Neural progenitor cell (in vitro differentiated cells): ENCODE measurements at regions not wholly inside any gene's neighbourhood (a gene's known extent, or its start where the extent isn't known, plus 50 kb on each side); places are given as distances from the start of the nearest gene placed in this dataset.

Source experiments
- DNase-seq: peaks from one replicate; pipeline ENCODE4 v3.0.0-alpha.2; 2016; ENCODE audit warnings: low spot score
- H2AFZ ChIP-seq: fragments of 200-600 bp; sonication (generic); replicated peaks from 2 replicates; pipeline ENCODE4 v1.6.1; 2016; ENCODE audit warnings: antibody characterized with exemption
- H3F3A ChIP-seq: fragments of 200-600 bp; sonication (generic); 2 replicates; pipeline ENCODE4 v1.6.1; 2016; ENCODE audit warnings: antibody characterized with exemption, low read depth
- H3K27ac ChIP-seq: fragments of 200-600 bp; sonication (generic); 2 replicates; pipeline ENCODE4 v1.5.1; 2016; ENCODE audit warnings: mild to moderate bottlenecking
- H3K27me3 ChIP-seq: fragments of 200-600 bp; sonication (generic); 2 replicates; pipeline ENCODE4 v1.6.1; 2016; ENCODE audit warnings: mild to moderate bottlenecking, moderate library complexity
- H3K36me3 ChIP-seq: fragments of 200-600 bp; sonication (generic); 2 replicates; pipeline ENCODE4 v1.5.1; 2016
- H3K4me1 ChIP-seq: fragments of 200-600 bp; sonication (generic); 2 replicates; pipeline ENCODE4 v1.6.1; 2016; ENCODE audit warnings: mixed run types
- H3K4me2 ChIP-seq: fragments of 200-600 bp; sonication (generic); 2 replicates; pipeline ENCODE4 v1.6.1; 2016
- H3K4me3 ChIP-seq: fragments of 200-600 bp; sonication (generic); 2 replicates; pipeline ENCODE4 v1.5.1; 2016
- H3K79me2 ChIP-seq: fragments of 200-600 bp; sonication (generic); 2 replicates; pipeline ENCODE4 v1.6.1; 2016; ENCODE audit warnings: low read depth
- H3K9ac ChIP-seq: fragments of 200-600 bp; sonication (generic); 2 replicates; pipeline ENCODE4 v1.6.1; 2016
- H3K9me3 ChIP-seq: fragments of 200-600 bp; sonication (generic); 2 replicates; pipeline ENCODE4 v1.5.1; 2016; ENCODE audit warnings: low read depth
- H4K20me1 ChIP-seq: fragments of 200-600 bp; sonication (generic); 2 replicates; pipeline ENCODE4 v1.6.1; 2016; ENCODE audit warnings: low read depth
- H3K27ac Mint-ChIP-seq: 3 replicates; pipeline ENCODE4 v1.8.0; 2021; ENCODE audit warnings: mixed read lengths
- H3K27me3 Mint-ChIP-seq: 2 replicates; pipeline ENCODE4 v1.8.0; 2022; ENCODE audit warnings: low read depth, mild to moderate bottlenecking, inconsistent platforms, moderate library complexity, mixed read lengths; ENCODE audit not compliant: insufficient read depth
- H3K36me3 Mint-ChIP-seq: 3 replicates; pipeline ENCODE4 v1.8.0; 2021; ENCODE audit warnings: mixed read lengths
- H3K4me1 Mint-ChIP-seq: 3 replicates; pipeline ENCODE4 v1.8.0; 2021; ENCODE audit warnings: mixed read lengths
- H3K4me3 Mint-ChIP-seq: 3 replicates; pipeline ENCODE4 v1.8.0; 2021; ENCODE audit warnings: mild to moderate bottlenecking, moderate library complexity, mixed read lengths
- H3K9me3 Mint-ChIP-seq: 3 replicates; pipeline ENCODE4 v1.8.0; 2020; ENCODE audit warnings: mixed read lengths
- EZH2 ChIP-seq: fragments of 200-600 bp; sonication (generic); IDR thresholded peaks from 2 replicates; pipeline ENCODE4 v1.6.1; 2017; ENCODE audit warnings: antibody characterized with exemption, mild to moderate bottlenecking, moderate library complexity
- EZH2phosphoT487 ChIP-seq: fragments of 200-600 bp; sonication (generic); IDR thresholded peaks from 2 replicates; pipeline ENCODE4 v1.6.1; 2017; ENCODE audit warnings: antibody characterized with exemption
- TF ChIP-seq, protein P1 (sequence below): fragments of 200-600 bp; sonication (generic); IDR thresholded peaks from 2 replicates; pipeline ENCODE4 v1.5.1; 2017; ENCODE audit warnings: antibody characterized with exemption, mild to moderate bottlenecking

DNA sequence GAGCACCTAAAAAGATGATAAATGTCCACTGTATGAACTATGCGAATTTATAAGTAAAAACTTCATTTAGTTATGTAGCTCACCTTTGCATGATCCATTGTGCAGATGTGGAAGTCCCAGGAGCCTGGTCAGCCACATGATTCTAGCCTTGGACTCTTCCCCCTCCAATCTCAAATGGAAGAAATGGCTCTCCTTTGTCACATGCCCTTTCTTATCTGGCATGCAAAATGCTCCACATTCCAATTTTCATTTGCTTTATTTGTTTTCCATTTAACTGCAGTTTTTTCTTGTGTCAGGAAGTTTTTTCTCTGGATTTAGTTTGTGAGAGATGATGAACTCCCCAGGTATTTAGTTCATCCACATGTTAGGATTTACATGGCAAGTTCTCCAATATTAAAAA is 73.8 kb downstream of the DYRK2 start:
- Histone ChIP-seq H3K9ac (no peak overlapping the region), H3K27me3 (no peaks in the 10 kb centered on the region), H3K4me3 (no peak overlapping the region), H3F3A (no peaks in the 10 kb centered on the region), H3K9me3 (no peaks in the 10 kb centered on the region), H3K4me1 (no peaks in the 10 kb centered on the region), H3K36me3 (no peaks in the 10 kb centered on the region), H2AFZ (no peak overlapping the region), H3K79me2 (no peaks in the 10 kb centered on the region), H3K27ac (no peak overlapping the region), H4K20me1 (no peaks in the 10 kb centered on the region), H3K4me2 (no peak overlapping the region)
- Mint-ChIP-seq H3K9me3 (peaks cover 3% of the 10 kb centered on the region), H3K36me3 (no peaks in the 10 kb centered on the region), H3K27ac (no peak overlapping the region), H3K4me3 (no peak overlapping the region), H3K4me1 (peaks cover 3% of the 10 kb centered on the region), H3K27me3 (peaks cover 2% of the 10 kb centered on the region)
- no peak for TF ChIP-seq EZH2phosphoT487
- TF ChIP-seq EZH2 = no peak
- no peak for DNase-seq

DNA sequence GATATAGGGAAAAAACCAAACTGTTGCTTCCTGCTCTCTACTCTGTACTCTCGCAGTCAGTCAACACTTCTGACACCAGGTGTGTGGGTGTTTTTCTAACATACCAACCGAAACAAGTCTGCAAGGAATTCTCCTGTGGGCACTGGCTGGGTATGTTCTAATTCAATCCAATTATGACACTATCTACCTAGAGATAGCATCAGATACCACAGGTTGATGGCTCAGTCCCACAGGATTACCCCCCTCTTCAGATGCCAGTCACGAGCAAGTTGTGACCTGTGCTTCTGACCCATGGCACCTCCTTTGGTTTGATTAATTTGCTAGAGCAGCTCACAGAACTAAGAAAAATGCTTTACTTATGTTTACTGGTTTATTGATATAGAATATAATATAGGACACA is 78.3 kb downstream of the DYRK2 start:
- no peak for DNase-seq
- Histone ChIP-seq H3K4me1 (no peaks in the 10 kb centered on the region), H3K36me3 (no peaks in the 10 kb centered on the region), H3K4me3 (no peak overlapping the region), H4K20me1 (no peaks in the 10 kb centered on the region), H3K27me3 (no peaks in the 10 kb centered on the region), H2AFZ (no peak overlapping the region), H3F3A (no peaks in the 10 kb centered on the region), H3K9me3 (no peaks in the 10 kb centered on the region), H3K4me2 (no peak overlapping the region), H3K79me2 (no peaks in the 10 kb centered on the region), H3K9ac (no peak overlapping the region), H3K27ac (no peak overlapping the region)
- Mint-ChIP-seq H3K36me3 (no peaks in the 10 kb centered on the region), H3K4me1 (no peaks in the 10 kb centered on the region), H3K9me3 (peaks cover 2% of the 10 kb centered on the region), H3K4me3 (no peak overlapping the region), H3K27me3 (peaks cover 2% of the 10 kb centered on the region), H3K27ac (no peak overlapping the region)
- TF ChIP-seq EZH2phosphoT487 (no peak), EZH2 (no peak)
- TF ChIP-seq, protein P1, sequence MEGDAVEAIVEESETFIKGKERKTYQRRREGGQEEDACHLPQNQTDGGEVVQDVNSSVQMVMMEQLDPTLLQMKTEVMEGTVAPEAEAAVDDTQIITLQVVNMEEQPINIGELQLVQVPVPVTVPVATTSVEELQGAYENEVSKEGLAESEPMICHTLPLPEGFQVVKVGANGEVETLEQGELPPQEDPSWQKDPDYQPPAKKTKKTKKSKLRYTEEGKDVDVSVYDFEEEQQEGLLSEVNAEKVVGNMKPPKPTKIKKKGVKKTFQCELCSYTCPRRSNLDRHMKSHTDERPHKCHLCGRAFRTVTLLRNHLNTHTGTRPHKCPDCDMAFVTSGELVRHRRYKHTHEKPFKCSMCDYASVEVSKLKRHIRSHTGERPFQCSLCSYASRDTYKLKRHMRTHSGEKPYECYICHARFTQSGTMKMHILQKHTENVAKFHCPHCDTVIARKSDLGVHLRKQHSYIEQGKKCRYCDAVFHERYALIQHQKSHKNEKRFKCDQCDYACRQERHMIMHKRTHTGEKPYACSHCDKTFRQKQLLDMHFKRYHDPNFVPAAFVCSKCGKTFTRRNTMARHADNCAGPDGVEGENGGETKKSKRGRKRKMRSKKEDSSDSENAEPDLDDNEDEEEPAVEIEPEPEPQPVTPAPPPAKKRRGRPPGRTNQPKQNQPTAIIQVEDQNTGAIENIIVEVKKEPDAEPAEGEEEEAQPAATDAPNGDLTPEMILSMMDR = no peak

DNA sequence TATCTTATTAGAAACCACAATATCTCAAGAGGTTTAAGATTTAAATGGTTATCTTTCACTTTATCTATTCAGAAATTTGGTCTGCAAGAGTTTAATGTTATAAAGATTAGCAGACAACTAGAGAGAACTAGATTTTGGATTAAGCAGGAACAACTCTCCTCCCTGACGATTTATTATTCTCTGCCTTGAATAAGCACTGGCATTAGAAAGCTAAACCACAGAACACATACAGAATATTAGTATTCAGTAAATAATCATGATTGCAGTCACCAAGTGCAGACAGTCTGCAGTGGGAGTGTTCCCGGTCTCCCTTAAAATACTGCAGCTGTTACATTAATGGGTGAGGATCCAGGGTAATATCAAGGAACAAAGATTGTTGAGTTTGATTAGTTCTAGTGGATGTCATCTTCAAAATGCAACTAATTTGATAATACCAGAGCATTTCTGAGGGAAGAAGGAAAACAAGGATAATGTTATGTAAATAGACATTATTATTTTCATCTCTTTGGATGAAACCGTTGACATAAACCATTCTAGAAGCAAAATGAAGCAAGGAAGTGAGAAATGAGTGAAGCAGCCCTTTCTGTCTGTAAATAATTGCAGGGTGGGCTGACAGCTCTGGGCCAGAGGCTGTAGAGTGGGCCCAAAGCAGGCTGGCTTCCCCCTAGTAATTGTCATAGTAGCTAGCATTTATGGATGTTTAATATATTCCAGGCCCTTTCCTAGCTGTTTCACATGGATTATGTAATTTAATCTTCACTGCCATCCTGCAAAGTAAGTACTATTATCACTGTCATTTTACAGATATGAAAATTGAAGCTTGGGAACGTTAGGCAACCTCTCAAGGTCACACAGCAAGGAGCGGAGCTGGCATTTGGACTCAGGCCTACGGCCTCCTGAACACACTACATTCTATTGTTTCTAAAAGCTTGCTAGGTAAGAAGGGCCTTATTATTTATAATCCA is 79.4 kb downstream of the DYRK2 start:
- Histone ChIP-seq H2AFZ (no peak overlapping the region), H3K4me2 (no peak overlapping the region), H3K36me3 (no peaks in the 10 kb centered on the region), H4K20me1 (no peaks in the 10 kb centered on the region), H3K27ac (no peak overlapping the region), H3K9me3 (no peaks in the 10 kb centered on the region), H3K27me3 (no peaks in the 10 kb centered on the region), H3K4me1 (no peaks in the 10 kb centered on the region), H3K4me3 (no peak overlapping the region), H3K79me2 (no peaks in the 10 kb centered on the region), H3K9ac (no peak overlapping the region), H3F3A (no peaks in the 10 kb centered on the region)
- DNase-seq = no peak
- TF ChIP-seq EZH2 = no peak
- TF ChIP-seq, protein P1 = no peak
- no peak for TF ChIP-seq EZH2phosphoT487
- Mint-ChIP-seq H3K36me3 (no peaks in the 10 kb centered on the region), H3K4me3 (no peak overlapping the region), H3K9me3 (peaks cover 2% of the 10 kb centered on the region), H3K4me1 (no peaks in the 10 kb centered on the region), H3K27me3 (peaks cover 2% of the 10 kb centered on the region), H3K27ac (no peak overlapping the region)

DNA sequence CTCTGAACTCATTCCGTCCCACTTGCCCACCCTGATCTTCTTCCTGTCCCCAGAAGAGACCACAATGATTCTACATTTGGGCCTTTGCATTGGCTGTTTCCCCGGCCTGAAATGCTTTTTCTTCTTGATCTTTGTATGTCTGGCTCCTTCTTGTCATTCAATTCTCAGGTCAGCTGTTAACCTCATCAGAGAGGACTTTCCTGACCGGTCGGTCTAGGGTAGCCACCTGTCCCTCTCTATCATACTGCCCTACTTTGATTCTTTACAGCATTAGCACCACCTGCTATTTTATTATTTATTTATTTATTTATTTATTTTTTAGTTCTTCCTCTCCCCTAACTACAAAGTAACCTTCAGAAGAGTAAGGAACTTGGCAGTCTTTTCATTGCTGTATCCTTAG is 84.3 kb downstream of the DYRK2 start:
- TF ChIP-seq EZH2 (no peak), EZH2phosphoT487 (no peak)
- TF ChIP-seq, protein P1 = no peak
- H3F3A ChIP-seq = no peaks in the 10 kb centered on the region
- H3K27me3 ChIP-seq = no peaks in the 10 kb centered on the region
- H3K27ac Mint-ChIP-seq = no peak overlapping the region
- no peaks in the 10 kb centered on the region for H3K27me3 Mint-ChIP-seq
- no peaks in the 10 kb centered on the region for H3K4me1 ChIP-seq
- H3K36me3 ChIP-seq = no peaks in the 10 kb centered on the region
- no peak overlapping the region for H3K4me3 Mint-ChIP-seq
- H3K9ac ChIP-seq = no peak overlapping the region
- peaks cover 2% of the 10 kb centered on the region for H3K9me3 Mint-ChIP-seq
- H4K20me1 ChIP-seq = no peaks in the 10 kb centered on the region
- no peak overlapping the region for H2AFZ ChIP-seq
- H3K79me2 ChIP-seq = no peaks in the 10 kb centered on the region
- DNase-seq = no peak
- H3K9me3 ChIP-seq = no peaks in the 10 kb centered on the region
- no peak overlapping the region for H3K27ac ChIP-seq
- no peaks in the 10 kb centered on the region for H3K36me3 Mint-ChIP-seq
- no peak overlapping the region for H3K4me3 ChIP-seq
- H3K4me1 Mint-ChIP-seq = no peaks in the 10 kb centered on the region
- no peak overlapping the region for H3K4me2 ChIP-seq
